DND-41 (cell line): ENCODE measurements at regions not wholly inside any gene's neighbourhood (a gene's known extent, or its start where the extent isn't known, plus 50 kb on each side); places are given as distances from the start of the nearest gene placed in this dataset.

Experiments used
- EZH2 ChIP-seq: IDR thresholded peaks from 3 replicates; pipeline ENCODE4 v1.6.1; 2012; ENCODE audit warnings: borderline replicate concordance, low read depth, mild to moderate bottlenecking, moderate library complexity, low read length, inconsistent platforms; ENCODE audit not compliant: severe bottlenecking
- TF ChIP-seq, protein P1 (sequence below): IDR thresholded peaks from 2 replicates; pipeline ENCODE4 v1.5.1; 2012; ENCODE audit warnings: borderline replicate concordance, low read length, moderate library complexity, mild to moderate bottlenecking; ENCODE audit not compliant: poor library complexity, severe bottlenecking; ENCODE audit errors: extremely low read depth

DNA sequence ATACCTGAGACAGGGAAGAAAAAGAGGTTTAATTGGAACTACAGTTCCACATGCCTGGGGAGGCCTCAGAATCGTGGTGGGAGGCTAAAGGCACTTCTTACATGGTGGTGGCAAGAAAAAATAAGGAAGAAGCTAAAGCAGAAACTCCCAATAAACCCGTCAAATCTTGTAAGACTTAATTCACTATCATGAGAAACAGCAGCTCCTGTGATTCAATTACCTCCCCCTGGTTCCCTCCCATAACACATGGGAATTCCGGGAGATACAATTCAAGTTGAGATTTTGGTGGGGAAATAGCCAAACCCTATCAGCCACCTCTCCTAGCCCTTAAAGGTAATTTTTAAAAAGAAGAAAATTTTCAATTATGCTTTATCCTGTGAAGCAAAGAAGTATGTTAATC, 728.8 kb downstream of the RNF144A start:
- TF ChIP-seq EZH2 = no peak
- TF ChIP-seq, protein P1, sequence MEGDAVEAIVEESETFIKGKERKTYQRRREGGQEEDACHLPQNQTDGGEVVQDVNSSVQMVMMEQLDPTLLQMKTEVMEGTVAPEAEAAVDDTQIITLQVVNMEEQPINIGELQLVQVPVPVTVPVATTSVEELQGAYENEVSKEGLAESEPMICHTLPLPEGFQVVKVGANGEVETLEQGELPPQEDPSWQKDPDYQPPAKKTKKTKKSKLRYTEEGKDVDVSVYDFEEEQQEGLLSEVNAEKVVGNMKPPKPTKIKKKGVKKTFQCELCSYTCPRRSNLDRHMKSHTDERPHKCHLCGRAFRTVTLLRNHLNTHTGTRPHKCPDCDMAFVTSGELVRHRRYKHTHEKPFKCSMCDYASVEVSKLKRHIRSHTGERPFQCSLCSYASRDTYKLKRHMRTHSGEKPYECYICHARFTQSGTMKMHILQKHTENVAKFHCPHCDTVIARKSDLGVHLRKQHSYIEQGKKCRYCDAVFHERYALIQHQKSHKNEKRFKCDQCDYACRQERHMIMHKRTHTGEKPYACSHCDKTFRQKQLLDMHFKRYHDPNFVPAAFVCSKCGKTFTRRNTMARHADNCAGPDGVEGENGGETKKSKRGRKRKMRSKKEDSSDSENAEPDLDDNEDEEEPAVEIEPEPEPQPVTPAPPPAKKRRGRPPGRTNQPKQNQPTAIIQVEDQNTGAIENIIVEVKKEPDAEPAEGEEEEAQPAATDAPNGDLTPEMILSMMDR = no peak
